TTC549 (cell line): ENCODE measurements at regions not wholly inside any gene's neighbourhood (a gene's known extent, or its start where the extent isn't known, plus 50 kb on each side); places are given as distances from the start of the nearest gene placed in this dataset.

Experiments
- FAIRE-seq: peaks from 2 replicates; lab custom pipeline; 2012; peaks lifted over from hg19 to GRCh38; lab: Jason Lieb, UNC

- FAIRE-seq: no peak
These were observed 56.2 kb upstream of the PEX5L start for GRCh38 chr3:180092889-180093288.

- FAIRE-seq: no peak
These were observed 56.8 kb upstream of the PEX5L start for GRCh38 chr3:180093535-180093934.

GRCh38 chr3:180097626-180098025, 60.9 kb upstream of the PEX5L start:
- no peak for FAIRE-seq

DNA sequence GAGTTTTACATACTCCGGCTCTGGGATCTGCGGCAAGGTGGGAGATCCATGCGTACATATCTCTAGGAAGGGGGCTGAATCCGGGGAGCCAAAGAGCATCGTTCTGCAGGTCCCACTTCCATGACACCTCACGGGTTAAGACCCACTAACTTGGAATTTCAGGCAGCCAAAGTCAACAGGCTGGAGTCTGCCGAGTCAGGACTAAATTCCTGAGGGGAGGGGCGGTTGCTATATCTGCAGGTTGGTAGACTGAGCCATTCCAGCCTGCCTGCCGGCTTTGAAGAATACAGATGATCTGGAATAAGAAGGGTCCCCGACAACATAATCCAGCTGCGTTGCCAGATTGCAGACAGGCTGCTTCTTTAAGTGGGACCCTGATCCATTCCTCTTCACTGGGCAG, 65.4 kb upstream of the PEX5L start:
- no peak for FAIRE-seq

- no peak for FAIRE-seq
These were observed 65.9 kb upstream of the PEX5L start for GRCh38 chr3:180102604-180103003.

DNA sequence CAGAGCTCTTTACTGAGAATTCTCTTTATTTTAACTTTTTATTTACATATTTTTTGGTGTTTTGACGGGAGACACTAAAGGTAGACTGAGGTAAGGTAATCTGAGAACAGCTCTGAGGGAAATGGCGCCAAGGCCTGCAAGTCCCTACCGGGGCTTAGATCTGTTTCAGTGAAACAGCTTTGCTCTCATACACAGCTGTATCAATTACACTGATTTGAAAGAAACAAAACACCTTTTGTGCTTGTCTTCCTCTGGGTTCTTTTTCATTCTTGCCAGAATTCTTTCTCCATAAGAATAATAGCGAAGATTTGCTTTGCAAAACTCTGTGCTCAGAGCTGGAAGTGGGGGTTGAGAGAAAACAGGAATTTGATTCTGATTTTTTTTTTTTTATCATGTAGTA, 79.5 kb upstream of the PEX5L start:
- no peak for FAIRE-seq

GRCh38 chr3:180116658-180117057, 79.9 kb upstream of the PEX5L start:
- FAIRE-seq: no peak

- FAIRE-seq: no peak
These were observed 80.8 kb upstream of the PEX5L start for GRCh38 chr3:180117381-180118163.

DNA sequence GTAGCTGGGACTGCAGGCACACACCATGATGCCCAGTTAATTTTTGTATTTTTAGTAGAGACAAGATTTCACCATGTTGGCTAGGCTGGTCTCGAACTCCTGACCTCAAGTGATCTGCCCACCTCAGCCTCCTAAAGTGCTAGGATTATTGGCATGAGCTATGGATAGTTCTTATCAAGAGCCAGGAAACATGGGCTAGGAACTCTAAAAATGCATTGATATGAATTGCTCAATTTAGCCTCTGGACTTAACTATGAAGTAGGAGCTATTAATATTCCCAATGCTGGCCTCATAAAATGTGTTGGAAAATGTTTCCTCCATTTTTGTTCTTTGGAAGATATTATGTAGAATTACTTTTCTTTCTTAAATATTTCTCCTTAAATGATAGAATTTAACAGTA, 82.8 kb upstream of the PEX5L start:
- FAIRE-seq: no peak

- no peak for FAIRE-seq
These were observed 87.2 kb upstream of the PEX5L start for GRCh38 chr3:180123928-180124327.

DNA sequence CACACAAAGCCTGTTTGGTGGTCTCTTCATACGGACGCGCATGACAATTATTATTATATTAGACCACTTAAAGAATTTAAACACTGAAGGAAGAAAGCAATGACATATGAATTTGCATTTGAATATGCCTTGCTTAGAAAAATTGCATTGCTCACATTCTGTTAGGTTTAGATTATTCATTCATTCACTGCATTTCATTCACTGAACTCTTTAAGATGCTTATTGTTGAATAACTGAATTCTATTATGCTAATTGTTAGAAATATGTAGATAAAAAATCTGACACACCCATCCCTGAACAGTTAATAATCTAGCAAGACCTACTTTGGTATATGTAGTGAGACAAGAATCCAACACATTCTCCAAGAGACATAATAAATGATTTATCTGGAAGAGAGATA, 94.4 kb upstream of the PEX5L start:
- FAIRE-seq: no peak

- no peak for FAIRE-seq
These were observed 98.4 kb upstream of the PEX5L start for GRCh38 chr3:180135101-180135500.

DNA sequence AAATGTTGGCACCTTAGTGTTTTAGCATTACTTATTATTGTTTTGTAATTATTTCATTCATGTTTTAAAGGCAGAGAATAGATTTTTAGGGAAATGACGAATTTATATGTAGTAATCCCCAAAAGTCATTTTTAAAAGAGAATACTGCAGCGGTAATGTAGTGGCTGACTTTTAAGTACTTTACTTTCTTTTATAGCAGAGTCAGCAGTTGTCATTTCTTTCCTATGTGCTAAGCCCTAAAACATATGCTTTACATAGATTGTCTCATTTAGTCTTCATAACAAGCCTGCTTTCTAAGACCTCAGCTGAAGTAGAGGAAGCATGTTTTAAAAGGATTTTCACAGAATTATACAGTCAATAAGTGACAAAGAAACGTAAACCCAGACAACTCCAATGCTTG, 102.1 kb upstream of the PEX5L start:
- no peak for FAIRE-seq

GRCh38 chr3:180142041-180142440, 105.3 kb upstream of the PEX5L start:
- no peak for FAIRE-seq

DNA sequence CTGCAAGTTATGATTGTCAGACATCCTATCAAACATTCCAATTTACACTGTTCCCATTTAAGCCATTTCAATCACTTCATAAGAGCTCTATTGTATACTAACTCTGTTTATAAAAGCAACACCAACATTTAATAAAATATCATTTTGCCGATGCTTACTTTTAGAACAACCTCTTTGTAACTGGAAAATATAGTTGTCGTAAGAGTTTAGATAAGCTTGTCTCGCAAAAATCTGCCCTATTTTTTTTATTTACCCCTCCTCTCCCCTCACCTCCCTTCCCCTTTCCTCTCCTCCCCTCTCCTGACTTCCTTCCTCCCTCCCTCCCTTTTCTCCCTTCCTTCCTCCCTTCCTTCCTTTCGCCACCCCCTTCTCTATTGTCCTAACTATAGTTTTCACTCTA, 105.7 kb upstream of the PEX5L start:
- no peak for FAIRE-seq

GRCh38 chr3:180161770-180162169, 125.0 kb upstream of the PEX5L start:
- FAIRE-seq: no peak

DNA sequence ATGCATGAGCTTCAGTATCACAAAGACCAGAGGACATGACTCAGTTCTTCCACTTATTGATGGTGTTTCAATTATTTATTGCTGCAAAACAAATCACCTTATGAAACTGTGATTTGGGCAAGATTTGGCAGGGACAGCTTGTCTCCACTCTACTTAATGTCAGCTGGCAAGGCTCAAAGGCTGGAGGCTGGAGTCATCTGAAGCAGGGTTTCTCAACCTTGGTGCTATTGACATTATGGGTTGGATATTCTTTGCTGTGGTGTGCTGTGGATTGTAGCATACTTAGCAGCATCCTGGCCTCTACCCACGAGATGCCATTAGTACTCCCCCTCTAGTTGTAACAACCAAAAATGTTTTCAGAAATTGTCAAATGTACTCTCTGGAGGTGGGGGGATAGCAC, 138.8 kb upstream of the PEX5L start:
- no peak for FAIRE-seq

- no peak for FAIRE-seq
These were observed 139.3 kb upstream of the PEX5L start for GRCh38 chr3:180176059-180176458.

- no peak for FAIRE-seq
These were observed 140.5 kb upstream of the PEX5L start for GRCh38 chr3:180177255-180177654.

- FAIRE-seq: no peak
These were observed 142.8 kb upstream of the PEX5L start for GRCh38 chr3:180179562-180179961.

GRCh38 chr3:180180795-180181194, 144.1 kb upstream of the PEX5L start:
- FAIRE-seq: no peak

DNA sequence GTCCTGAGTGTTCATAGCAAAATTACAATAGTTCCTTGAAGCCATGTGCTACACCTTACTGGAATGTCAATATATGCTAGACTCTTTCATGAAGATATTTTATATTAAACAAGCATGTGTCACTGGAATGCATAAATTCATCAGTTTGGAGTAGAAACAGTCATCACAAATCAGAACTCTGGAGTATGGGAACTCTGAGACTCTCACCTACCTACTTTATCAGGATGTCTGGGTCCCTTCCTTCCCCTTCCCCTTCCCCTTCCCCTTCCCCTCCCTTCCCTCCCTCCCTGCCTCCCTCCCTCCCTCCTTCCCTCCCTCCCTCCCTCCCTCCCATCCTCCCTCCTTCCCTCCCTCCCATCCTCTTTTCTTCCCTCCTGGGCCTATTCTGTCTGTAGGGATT, 144.7 kb upstream of the PEX5L start:
- no peak for FAIRE-seq

DNA sequence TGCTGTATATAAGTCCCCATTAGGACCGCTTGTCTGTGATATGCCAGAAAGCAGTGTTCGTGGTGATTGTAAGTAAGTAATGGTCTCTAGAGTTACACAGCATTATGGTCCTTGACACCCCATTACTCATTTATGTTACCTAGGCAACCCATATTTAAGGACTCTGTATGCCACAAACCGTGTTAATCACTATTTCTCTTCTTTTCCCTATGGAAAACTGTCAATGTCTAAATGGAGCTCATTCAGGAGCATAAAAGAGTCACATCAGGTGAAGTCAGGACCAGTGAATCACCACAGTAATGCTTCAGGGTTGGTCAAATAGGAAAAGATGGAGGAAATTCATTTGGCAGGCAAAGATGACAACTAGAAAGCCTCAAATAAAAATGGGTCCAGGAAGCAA, 146.6 kb upstream of the PEX5L start:
- no peak for FAIRE-seq

GRCh38 chr3:180184816-180185215, 148.1 kb upstream of the PEX5L start:
- no peak for FAIRE-seq

DNA sequence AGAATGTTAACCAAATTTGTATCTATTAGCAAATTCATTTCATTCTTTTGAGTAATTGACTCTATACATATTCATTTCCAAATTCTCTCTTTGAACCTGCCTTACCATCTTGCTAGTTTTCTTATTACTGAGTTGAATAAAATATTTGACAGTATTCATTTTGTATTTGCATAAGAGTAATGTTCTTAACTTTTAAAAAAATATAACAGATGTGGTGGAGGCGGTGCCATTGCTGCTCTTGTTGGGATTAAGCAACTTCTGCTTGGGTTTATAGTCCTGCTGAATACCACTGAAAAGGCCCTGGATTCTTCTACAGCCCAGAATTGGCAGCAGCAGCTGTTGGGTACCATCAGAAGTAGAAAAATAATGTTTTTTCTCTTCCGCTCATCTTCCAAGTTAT, 148.9 kb upstream of the PEX5L start:
- FAIRE-seq: no peak
